ENCODE measurements at regions not wholly inside any gene's neighbourhood (a gene's known extent, or its start where the extent isn't known, plus 50 kb on each side); places are given as distances from the start of the nearest gene placed in this dataset.

- TF ChIP-seq HNF4G (IDR thresholded peaks at IDR 0.05) (no peak), JUND (IDR thresholded peaks at IDR 0.05) (no peak), CTCF (IDR thresholded peaks at IDR 0.05; ENCODE audit: low read depth, low read length, missing input control) (no peak), ATF3 (IDR thresholded peaks at IDR 0.05) (no peak), RXRA (IDR thresholded peaks at IDR 0.05) (no peak), SP1 (IDR thresholded peaks at IDR 0.05) (no peak), RAD21 (IDR thresholded peaks at IDR 0.05) (no peak), EGR1 (IDR thresholded peaks at IDR 0.05; ENCODE audit: low read depth in 2 of 2) (no peak), YY1 (IDR thresholded peaks at IDR 0.05) (no peak), GABPA (IDR thresholded peaks at IDR 0.05 in 1 of 2, conservative IDR thresholded peaks at IDR 0.05 in 1 of 2) (no peak)
- TF ChIP-seq, protein P1, sequence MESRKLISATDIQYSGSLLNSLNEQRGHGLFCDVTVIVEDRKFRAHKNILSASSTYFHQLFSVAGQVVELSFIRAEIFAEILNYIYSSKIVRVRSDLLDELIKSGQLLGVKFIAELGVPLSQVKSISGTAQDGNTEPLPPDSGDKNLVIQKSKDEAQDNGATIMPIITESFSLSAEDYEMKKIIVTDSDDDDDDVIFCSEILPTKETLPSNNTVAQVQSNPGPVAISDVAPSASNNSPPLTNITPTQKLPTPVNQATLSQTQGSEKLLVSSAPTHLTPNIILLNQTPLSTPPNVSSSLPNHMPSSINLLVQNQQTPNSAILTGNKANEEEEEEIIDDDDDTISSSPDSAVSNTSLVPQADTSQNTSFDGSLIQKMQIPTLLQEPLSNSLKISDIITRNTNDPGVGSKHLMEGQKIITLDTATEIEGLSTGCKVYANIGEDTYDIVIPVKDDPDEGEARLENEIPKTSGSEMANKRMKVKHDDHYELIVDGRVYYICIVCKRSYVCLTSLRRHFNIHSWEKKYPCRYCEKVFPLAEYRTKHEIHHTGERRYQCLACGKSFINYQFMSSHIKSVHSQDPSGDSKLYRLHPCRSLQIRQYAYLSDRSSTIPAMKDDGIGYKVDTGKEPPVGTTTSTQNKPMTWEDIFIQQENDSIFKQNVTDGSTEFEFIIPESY (IDR thresholded peaks at IDR 0.05) = no peak
- TF ChIP-seq, protein P2, sequence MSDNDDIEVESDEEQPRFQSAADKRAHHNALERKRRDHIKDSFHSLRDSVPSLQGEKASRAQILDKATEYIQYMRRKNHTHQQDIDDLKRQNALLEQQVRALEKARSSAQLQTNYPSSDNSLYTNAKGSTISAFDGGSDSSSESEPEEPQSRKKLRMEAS (IDR thresholded peaks at IDR 0.05) = no peak
Observed at GRCh38 chr14:76958980-76959710, 69.4 kb downstream of the IRF2BPL start.
